PC-9 (cell line): ENCODE measurements at regions not wholly inside any gene's neighbourhood (a gene's known extent, or its start where the extent isn't known, plus 50 kb on each side); places are given as distances from the start of the nearest gene placed in this dataset.

Experiments
- BruUV-seq: library from RNA; stranded (reverse); fragments of 400-500 nt; replicated peaks from 2 replicates; lab custom pipeline; 2021; lab: Mats Ljungman, UMichigan
- CTCF ChIA-PET: fragments of 300-600 bp; sonication (Branson Sonifier 250); formaldehyde crosslinking; loops from one replicate; lab custom pipeline; 2022; ENCODE audit warnings: antibody characterized with exemption; lab: Charles Lee
- POLR2A ChIA-PET: fragments of 300-600 bp; sonication (Branson Sonifier 250); formaldehyde crosslinking; loops from one replicate; lab custom pipeline; 2022; ENCODE audit warnings: antibody characterized with exemption; ENCODE audit not compliant: unreplicated experiment; lab: Charles Lee
- DNase-seq, 2 experiments: peaks; one replicate each; pipeline versions ENCODE4 v3.0.0 to v3.0.0-alpha.2; 2015 to 2022; ENCODE audit warnings: mixed read lengths in 1 of 2
- H2AFZ ChIP-seq: fragments of 200-600 bp; sonication (generic); 2 replicates; pipeline ENCODE4 v1.8.1; 2017; ENCODE audit warnings: antibody characterized with exemption
- H3F3A ChIP-seq: fragments of 200-600 bp; sonication (generic); 2 replicates; pipeline ENCODE4 v1.8.1; 2017; ENCODE audit warnings: antibody characterized with exemption, mild to moderate bottlenecking, low read depth; ENCODE audit not compliant: insufficient read depth
- H3K27ac ChIP-seq: fragments of 200-600 bp; sonication (generic); 2 replicates; pipeline ENCODE4 v1.6.1; 2016; ENCODE audit warnings: mixed run types
- H3K27me3 ChIP-seq: fragments of 200-600 bp; sonication (generic); 2 replicates; pipeline ENCODE4 v1.6.1; 2016; ENCODE audit warnings: low read depth, mixed run types; ENCODE audit not compliant: insufficient read depth
- H3K36me3 ChIP-seq: fragments of 200-600 bp; sonication (generic); 2 replicates; pipeline ENCODE4 v1.6.1; 2016; ENCODE audit warnings: low read depth, mixed run types
- H3K4me1 ChIP-seq: fragments of 200-600 bp; sonication (generic); replicated peaks from 2 replicates; pipeline ENCODE4 v1.6.1; 2016; ENCODE audit warnings: mixed run types; ENCODE audit not compliant: insufficient read depth
- H3K4me2 ChIP-seq: fragments of 200-600 bp; sonication (generic); 2 replicates; pipeline ENCODE4 v1.6.1; 2017; ENCODE audit warnings: mixed run types
- H3K4me3 ChIP-seq: fragments of 200-600 bp; sonication (generic); 2 replicates; pipeline ENCODE4 v1.6.1; 2016; ENCODE audit warnings: mixed run types
- H3K79me2 ChIP-seq: fragments of 200-600 bp; sonication (generic); 2 replicates; pipeline ENCODE4 v1.6.1; 2017; ENCODE audit warnings: low read depth, mixed run types
- H3K9me2 ChIP-seq: fragments of 200-600 bp; sonication (generic); 2 replicates; pipeline ENCODE4 v1.8.1; 2017; ENCODE audit warnings: mild to moderate bottlenecking; ENCODE audit not compliant: insufficient read depth
- H3K9me3 ChIP-seq: fragments of 200-600 bp; sonication (generic); 2 replicates; pipeline ENCODE4 v1.8.1; 2016; ENCODE audit warnings: low read depth; ENCODE audit not compliant: insufficient read depth
- H4K20me1 ChIP-seq: fragments of 200-600 bp; sonication (generic); 2 replicates; pipeline ENCODE4 v1.8.1; 2017; ENCODE audit not compliant: insufficient read depth
- CTCF ChIP-seq: fragments of 200-600 bp; sonication (generic); conservative IDR thresholded peaks from 2 replicates; pipeline ENCODE4 v1.6.1; 2017; ENCODE audit warnings: mixed run types, antibody characterized with exemption, mild to moderate bottlenecking, moderate library complexity
- EZH2 ChIP-seq: fragments of 200-600 bp; sonication (generic); IDR thresholded peaks from 2 replicates; pipeline ENCODE4 v1.8.0; 2017; ENCODE audit warnings: antibody characterized with exemption, low read depth
- intact Hi-C: fragments of 100-400 bp; cut with micrococcal nuclease; formaldehyde crosslinking; loops from one replicate; pipeline ENCODE4 v1.10.0; 2022; ENCODE audit not compliant: unreplicated experiment

- ChIA-PET CTCF (no interaction called here), POLR2A (no interaction called here)
- Histone ChIP-seq H3K9me2 (no peaks in the 10 kb centered on the region), H3K4me2 (no peak overlapping the region), H3K79me2 (no peaks in the 10 kb centered on the region), H3K4me1 (no peaks in the 10 kb centered on the region), H3K9me3 (no peaks in the 10 kb centered on the region), H3K4me3 (no peak overlapping the region), H3K36me3 (no peaks in the 10 kb centered on the region), H4K20me1 (no peaks in the 10 kb centered on the region), H3F3A (no peaks in the 10 kb centered on the region), H3K27me3 (peaks cover 16% of the 10 kb centered on the region), H2AFZ (no peak overlapping the region), H3K27ac (no peak overlapping the region)
- no peak for DNase-seq
- no TSS peak for BruUV-seq
- TF ChIP-seq CTCF (no peak), EZH2 (no peak)
- intact Hi-C loops: no loop called here
These were observed 311.6 kb upstream of the MKI67 start for GRCh38 chr10:128437786-128438345.

GRCh38 chr10:128438417-128439063 lies 312.3 kb upstream of the MKI67 start:
- no peak overlapping the region for H3K4me2 ChIP-seq
- no peak for TF ChIP-seq EZH2
- TF ChIP-seq CTCF: no peak
- no peaks in the 10 kb centered on the region for H3K9me3 ChIP-seq
- no TSS peak for BruUV-seq
- no peak overlapping the region for H3K27ac ChIP-seq
- POLR2A ChIA-PET: no interaction called here
- H3K9me2 ChIP-seq: no peaks in the 10 kb centered on the region
- no peak for DNase-seq
- no peaks in the 10 kb centered on the region for H4K20me1 ChIP-seq
- no peak overlapping the region for H3K4me3 ChIP-seq
- CTCF ChIA-PET: no interaction called here
- no peak overlapping the region for H2AFZ ChIP-seq
- intact Hi-C loops: no loop called here
- no peaks in the 10 kb centered on the region for H3F3A ChIP-seq
- no peaks in the 10 kb centered on the region for H3K36me3 ChIP-seq
- no peaks in the 10 kb centered on the region for H3K79me2 ChIP-seq
- no peaks in the 10 kb centered on the region for H3K4me1 ChIP-seq
- peaks cover 13% of the 10 kb centered on the region for H3K27me3 ChIP-seq

- H3K4me2 ChIP-seq: no peak overlapping the region
- H3K4me3 ChIP-seq: no peak overlapping the region
- no peaks in the 10 kb centered on the region for H3F3A ChIP-seq
- no peaks in the 10 kb centered on the region for H3K36me3 ChIP-seq
- intact Hi-C loops: no loop called here
- no peak overlapping the region for H2AFZ ChIP-seq
- ChIA-PET POLR2A (no interaction called here), CTCF (no interaction called here)
- peaks cover 7% of the 10 kb centered on the region for H3K27me3 ChIP-seq
- DNase-seq: no peak
- H3K9me2 ChIP-seq: no peaks in the 10 kb centered on the region
- H3K4me1 ChIP-seq: no peaks in the 10 kb centered on the region
- H3K27ac ChIP-seq: no peak overlapping the region
- no peaks in the 10 kb centered on the region for H4K20me1 ChIP-seq
- no peaks in the 10 kb centered on the region for H3K79me2 ChIP-seq
- no peaks in the 10 kb centered on the region for H3K9me3 ChIP-seq
- TF ChIP-seq CTCF: no peak
- TF ChIP-seq EZH2: no peak
- no TSS peak for BruUV-seq
These were observed 314.4 kb upstream of the MKI67 start for GRCh38 chr10:128440513-128441160.
